PC-9 (cell line): ENCODE measurements at regions not wholly inside any gene's neighbourhood (a gene's known extent, or its start where the extent isn't known, plus 50 kb on each side); places are given as distances from the start of the nearest gene placed in this dataset.

Experiments used
- BruUV-seq: library from RNA; stranded (reverse); fragments of 400-500 nt; replicated peaks from 2 replicates; lab custom pipeline; 2021; lab: Mats Ljungman, UMichigan
- CTCF ChIA-PET: fragments of 300-600 bp; sonication (Branson Sonifier 250); formaldehyde crosslinking; loops from one replicate; lab custom pipeline; 2022; ENCODE audit warnings: antibody characterized with exemption; lab: Charles Lee
- POLR2A ChIA-PET: fragments of 300-600 bp; sonication (Branson Sonifier 250); formaldehyde crosslinking; loops from one replicate; lab custom pipeline; 2022; ENCODE audit warnings: antibody characterized with exemption; ENCODE audit not compliant: unreplicated experiment; lab: Charles Lee
- DNase-seq, 2 experiments: peaks; one replicate each; pipeline versions ENCODE4 v3.0.0 to v3.0.0-alpha.2; 2015 to 2022; ENCODE audit warnings: mixed read lengths in 1 of 2
- H2AFZ ChIP-seq: fragments of 200-600 bp; sonication (generic); 2 replicates; pipeline ENCODE4 v1.8.1; 2017; ENCODE audit warnings: antibody characterized with exemption
- H3F3A ChIP-seq: fragments of 200-600 bp; sonication (generic); 2 replicates; pipeline ENCODE4 v1.8.1; 2017; ENCODE audit warnings: antibody characterized with exemption, mild to moderate bottlenecking, low read depth; ENCODE audit not compliant: insufficient read depth
- H3K27ac ChIP-seq: fragments of 200-600 bp; sonication (generic); 2 replicates; pipeline ENCODE4 v1.6.1; 2016; ENCODE audit warnings: mixed run types
- H3K27me3 ChIP-seq: fragments of 200-600 bp; sonication (generic); 2 replicates; pipeline ENCODE4 v1.6.1; 2016; ENCODE audit warnings: low read depth, mixed run types; ENCODE audit not compliant: insufficient read depth
- H3K36me3 ChIP-seq: fragments of 200-600 bp; sonication (generic); 2 replicates; pipeline ENCODE4 v1.6.1; 2016; ENCODE audit warnings: low read depth, mixed run types
- H3K4me1 ChIP-seq: fragments of 200-600 bp; sonication (generic); replicated peaks from 2 replicates; pipeline ENCODE4 v1.6.1; 2016; ENCODE audit warnings: mixed run types; ENCODE audit not compliant: insufficient read depth
- H3K4me2 ChIP-seq: fragments of 200-600 bp; sonication (generic); 2 replicates; pipeline ENCODE4 v1.6.1; 2017; ENCODE audit warnings: mixed run types
- H3K4me3 ChIP-seq: fragments of 200-600 bp; sonication (generic); 2 replicates; pipeline ENCODE4 v1.6.1; 2016; ENCODE audit warnings: mixed run types
- H3K79me2 ChIP-seq: fragments of 200-600 bp; sonication (generic); 2 replicates; pipeline ENCODE4 v1.6.1; 2017; ENCODE audit warnings: low read depth, mixed run types
- H3K9me2 ChIP-seq: fragments of 200-600 bp; sonication (generic); 2 replicates; pipeline ENCODE4 v1.8.1; 2017; ENCODE audit warnings: mild to moderate bottlenecking; ENCODE audit not compliant: insufficient read depth
- H3K9me3 ChIP-seq: fragments of 200-600 bp; sonication (generic); 2 replicates; pipeline ENCODE4 v1.8.1; 2016; ENCODE audit warnings: low read depth; ENCODE audit not compliant: insufficient read depth
- H4K20me1 ChIP-seq: fragments of 200-600 bp; sonication (generic); 2 replicates; pipeline ENCODE4 v1.8.1; 2017; ENCODE audit not compliant: insufficient read depth
- CTCF ChIP-seq: fragments of 200-600 bp; sonication (generic); conservative IDR thresholded peaks from 2 replicates; pipeline ENCODE4 v1.6.1; 2017; ENCODE audit warnings: mixed run types, antibody characterized with exemption, mild to moderate bottlenecking, moderate library complexity
- EZH2 ChIP-seq: fragments of 200-600 bp; sonication (generic); IDR thresholded peaks from 2 replicates; pipeline ENCODE4 v1.8.0; 2017; ENCODE audit warnings: antibody characterized with exemption, low read depth
- intact Hi-C: fragments of 100-400 bp; cut with micrococcal nuclease; formaldehyde crosslinking; loops from one replicate; pipeline ENCODE4 v1.10.0; 2022; ENCODE audit not compliant: unreplicated experiment

GRCh38 chr22:49031746-49032330 is 795.8 kb downstream of the BRD1 start:
- TF ChIP-seq EZH2 (no peak), CTCF (no peak)
- H3K4me1 ChIP-seq: no peaks in the 10 kb centered on the region
- CTCF ChIA-PET: no interaction called here
- intact Hi-C loops: no loop called here
- H3K9me2 ChIP-seq: no peaks in the 10 kb centered on the region
- BruUV-seq: no TSS peak
- H3K9me3 ChIP-seq: no peaks in the 10 kb centered on the region
- no peak for DNase-seq
- no peaks in the 10 kb centered on the region for H3K36me3 ChIP-seq
- H4K20me1 ChIP-seq: no peaks in the 10 kb centered on the region
- H3K27ac ChIP-seq: no peak overlapping the region
- H3K4me3 ChIP-seq: no peak overlapping the region
- H3F3A ChIP-seq: no peaks in the 10 kb centered on the region
- POLR2A ChIA-PET: no interaction called here
- no peak overlapping the region for H3K4me2 ChIP-seq
- no peaks in the 10 kb centered on the region for H3K79me2 ChIP-seq
- H2AFZ ChIP-seq: no peak overlapping the region
- H3K27me3 ChIP-seq: peaks cover 95% of the 10 kb centered on the region

- BruUV-seq: no TSS peak
- Histone ChIP-seq H2AFZ (no peak overlapping the region), H4K20me1 (peaks cover 3% of the 10 kb centered on the region; the same call in 1 of the 2 replicates), H3K27ac (no peak overlapping the region), H3K79me2 (no peaks in the 10 kb centered on the region), H3K9me2 (no peaks in the 10 kb centered on the region), H3F3A (no peaks in the 10 kb centered on the region), H3K4me2 (no peak overlapping the region), H3K27me3 (peaks cover 93% of the 10 kb centered on the region), H3K4me1 (no peaks in the 10 kb centered on the region), H3K9me3 (no peaks in the 10 kb centered on the region), H3K4me3 (no peak overlapping the region), H3K36me3 (no peaks in the 10 kb centered on the region)
- no peak for DNase-seq
- intact Hi-C loops: no loop called here
- ChIA-PET POLR2A (no interaction called here), CTCF (no interaction called here)
- TF ChIP-seq EZH2 (no peak), CTCF (no peak)
Measured at GRCh38 chr22:49028111-49028510, 799.6 kb downstream of the BRD1 start.

- CTCF ChIA-PET: no interaction called here
- Histone ChIP-seq H3K9me3 (no peaks in the 10 kb centered on the region), H3F3A (no peaks in the 10 kb centered on the region), H3K27ac (no peak overlapping the region), H3K79me2 (no peaks in the 10 kb centered on the region), H2AFZ (no peak overlapping the region), H4K20me1 (peaks cover 5% of the 10 kb centered on the region; the same call in 1 of the 2 replicates), H3K4me2 (no peak overlapping the region), H3K27me3 (peaks cover 93% of the 10 kb centered on the region), H3K36me3 (no peaks in the 10 kb centered on the region), H3K4me3 (no peak overlapping the region), H3K9me2 (no peaks in the 10 kb centered on the region), H3K4me1 (no peaks in the 10 kb centered on the region)
- intact Hi-C loops: no loop called here
- no peak for DNase-seq
- no TSS peak for BruUV-seq
- POLR2A ChIA-PET: no interaction called here
- no peak for TF ChIP-seq CTCF
- TF ChIP-seq EZH2: no peak
Measured at GRCh38 chr22:49027368-49027670, 800.4 kb downstream of the BRD1 start.
